GM19438 (cell line): ENCODE measurements at regions not wholly inside any gene's neighbourhood (a gene's known extent, or its start where the extent isn't known, plus 50 kb on each side); places are given as distances from the start of the nearest gene placed in this dataset.

ENCODE experiments used
- ATAC-seq: cut with Tn5 transposase; IDR thresholded peaks from one replicate; pipeline ENCODE4 v1.9.1; 2021; ENCODE audit warnings: low read depth; ENCODE audit not compliant: unreplicated experiment

DNA sequence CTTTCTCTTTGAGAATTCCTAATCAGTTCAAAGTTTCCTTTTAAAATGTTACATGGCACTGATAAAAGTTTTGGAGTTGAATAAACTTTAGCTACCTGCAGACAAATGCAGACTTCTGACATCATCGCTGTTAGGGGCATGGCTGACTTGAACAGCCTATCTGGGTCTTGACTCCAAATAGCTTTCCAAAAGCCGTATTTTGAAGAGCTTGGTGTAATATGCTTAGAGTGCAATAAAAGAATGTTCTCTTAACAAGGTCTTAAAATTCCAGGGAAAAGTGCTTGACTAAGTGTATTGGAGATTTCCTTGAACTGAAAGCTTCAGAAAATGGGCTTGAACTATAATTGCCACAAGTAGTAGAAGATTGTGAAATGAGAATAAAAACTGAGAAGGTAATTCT lies 342.9 kb upstream of the DCC start:
- ATAC-seq = no peak

- no peak for ATAC-seq
Observed at GRCh38 chr18:51998066-51998465, 341.9 kb upstream of the DCC start.

DNA sequence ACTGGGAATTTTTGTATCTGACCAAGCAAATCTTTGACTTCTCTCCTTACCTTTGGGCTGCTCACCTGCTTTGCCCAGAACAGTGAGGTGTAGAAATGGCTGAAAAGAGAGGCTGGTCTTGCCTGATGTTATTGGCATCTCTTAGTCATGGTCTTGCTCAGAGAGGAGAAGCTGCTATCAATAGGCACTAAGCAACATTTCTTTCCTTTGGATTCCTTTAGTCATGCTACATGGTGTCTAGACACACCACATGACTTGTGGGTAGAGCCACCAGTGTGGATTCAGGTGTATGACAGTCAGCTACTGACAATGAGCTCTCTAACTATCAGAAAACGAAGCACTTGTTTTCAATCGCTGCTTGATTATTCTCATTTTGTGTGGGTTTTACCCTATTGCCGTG lies 341.3 kb upstream of the DCC start:
- no peak for ATAC-seq

GRCh38 chr18:51999351-51999750 lies 340.6 kb upstream of the DCC start:
- no peak for ATAC-seq

GRCh38 chr18:52000435-52000834 lies 339.6 kb upstream of the DCC start:
- ATAC-seq = no peak

- no peak for ATAC-seq
Observed at GRCh38 chr18:52001106-52001505, 338.9 kb upstream of the DCC start.

DNA sequence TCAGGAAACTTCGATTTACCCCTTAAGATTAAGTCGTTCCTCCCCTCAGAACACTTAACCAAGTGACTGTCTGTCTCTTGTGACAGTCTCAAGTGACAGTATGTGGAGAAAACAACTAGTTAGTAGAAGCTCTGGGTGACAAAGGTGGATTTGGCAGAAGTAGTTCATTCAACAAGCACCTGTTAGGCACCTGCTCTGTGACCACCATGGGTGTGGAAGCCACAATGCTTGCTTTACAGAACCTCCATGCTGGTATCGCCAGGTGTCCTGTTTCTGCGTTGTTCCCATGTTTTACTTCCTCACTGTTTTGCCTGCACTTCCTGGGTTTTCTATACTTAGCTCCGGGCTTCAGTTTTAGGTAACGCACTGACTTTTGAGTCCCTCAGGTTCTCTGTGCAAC lies 337.4 kb upstream of the DCC start:
- no peak for ATAC-seq

DNA sequence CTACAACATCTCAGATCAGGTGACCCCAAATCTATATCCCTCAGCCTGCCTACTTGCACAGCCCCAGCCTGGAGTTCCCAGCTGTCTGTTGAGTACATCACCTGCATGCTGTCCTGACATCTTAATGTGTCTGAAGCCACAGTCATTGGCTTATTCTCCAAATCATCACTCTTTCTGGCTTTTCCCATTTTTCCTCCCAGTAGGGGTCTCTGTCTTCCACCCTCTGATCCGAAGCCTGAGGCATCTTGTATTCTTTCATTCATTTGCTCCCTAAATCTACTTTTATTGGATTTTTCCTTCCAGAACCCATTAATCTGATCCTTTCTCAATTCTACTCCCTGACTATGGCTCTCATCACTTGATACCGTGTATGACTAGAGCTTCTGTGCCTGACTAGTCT lies 332.9 kb upstream of the DCC start:
- ATAC-seq = no peak

DNA sequence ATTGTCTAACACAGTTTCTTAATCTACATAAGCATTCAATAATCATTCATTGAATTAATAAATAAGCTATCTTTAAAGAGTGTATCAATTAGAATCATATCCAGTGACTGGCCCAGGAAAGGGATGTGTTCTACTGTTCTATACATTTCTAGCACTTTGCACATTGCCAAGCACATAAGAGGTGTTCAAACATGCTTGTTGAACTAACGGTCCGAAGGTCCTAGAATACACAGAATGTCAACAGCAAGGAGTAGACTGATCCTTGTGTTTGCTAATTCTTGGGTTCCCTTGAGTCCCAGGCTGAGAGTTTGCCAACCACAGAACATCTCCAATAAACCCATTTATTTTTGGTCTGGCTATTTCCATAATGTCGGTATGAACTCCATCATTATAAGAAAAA lies 331.7 kb upstream of the DCC start:
- no peak for ATAC-seq

- no peak for ATAC-seq
Observed at GRCh38 chr18:52008736-52009135, 331.3 kb upstream of the DCC start.

DNA sequence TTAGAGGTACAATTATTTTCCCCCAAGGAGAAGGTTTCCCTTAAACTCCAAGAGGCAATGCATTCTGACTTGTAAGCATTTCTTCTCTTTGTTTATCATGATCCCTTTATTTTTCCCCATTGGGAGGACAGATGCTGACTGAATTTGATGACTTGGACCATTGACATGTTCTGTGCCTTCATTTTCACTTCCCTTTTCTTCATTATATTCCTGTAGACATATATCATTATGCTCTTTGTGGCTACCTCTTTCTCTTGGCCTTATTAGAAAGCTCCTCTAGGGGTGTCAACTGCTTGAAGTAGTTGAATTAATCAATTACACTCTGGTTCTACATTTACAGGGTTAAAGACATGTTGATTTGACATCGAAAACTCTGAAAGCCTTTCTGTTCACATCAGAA lies 330.0 kb upstream of the DCC start:
- no peak for ATAC-seq

GRCh38 chr18:52045946-52046675 lies 293.9 kb upstream of the DCC start:
- ATAC-seq = no peak

DNA sequence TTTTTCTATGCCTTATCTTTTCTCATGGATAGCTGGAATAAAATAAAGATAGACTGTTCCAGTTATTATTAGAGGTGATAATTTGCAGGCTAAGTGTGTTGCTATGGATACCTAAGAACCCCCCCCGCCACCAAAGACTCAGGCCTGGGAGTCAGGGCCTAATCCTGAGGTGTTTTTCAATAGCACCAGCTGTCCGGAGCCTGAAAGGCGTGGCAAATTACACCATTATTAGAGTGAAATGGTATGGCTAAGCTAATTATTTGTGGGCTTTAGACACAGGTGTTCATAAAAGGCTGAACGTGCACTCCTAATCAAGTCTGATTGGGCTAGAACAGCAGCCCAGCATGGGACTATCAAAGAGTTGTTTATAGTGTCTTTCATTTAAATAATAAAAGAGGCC lies 293.2 kb upstream of the DCC start:
- no peak for ATAC-seq

DNA sequence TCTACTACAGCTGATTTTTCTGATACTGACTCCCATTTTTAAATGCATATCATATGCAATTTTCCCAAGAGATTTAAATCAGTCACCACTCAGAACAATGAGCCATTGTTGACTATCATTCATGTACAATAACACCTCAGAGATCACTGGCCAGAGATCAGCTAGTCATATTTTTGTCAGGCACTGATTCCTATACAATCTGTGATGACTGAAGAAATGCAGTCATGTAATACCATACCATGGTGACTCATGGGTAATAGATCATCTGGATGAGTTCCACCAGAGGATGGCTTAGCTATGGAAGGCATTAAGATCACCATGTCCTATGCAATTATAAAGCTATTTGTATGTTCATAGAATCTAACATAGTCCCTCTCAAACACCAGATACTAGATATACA lies 285.7 kb upstream of the DCC start:
- no peak for ATAC-seq

DNA sequence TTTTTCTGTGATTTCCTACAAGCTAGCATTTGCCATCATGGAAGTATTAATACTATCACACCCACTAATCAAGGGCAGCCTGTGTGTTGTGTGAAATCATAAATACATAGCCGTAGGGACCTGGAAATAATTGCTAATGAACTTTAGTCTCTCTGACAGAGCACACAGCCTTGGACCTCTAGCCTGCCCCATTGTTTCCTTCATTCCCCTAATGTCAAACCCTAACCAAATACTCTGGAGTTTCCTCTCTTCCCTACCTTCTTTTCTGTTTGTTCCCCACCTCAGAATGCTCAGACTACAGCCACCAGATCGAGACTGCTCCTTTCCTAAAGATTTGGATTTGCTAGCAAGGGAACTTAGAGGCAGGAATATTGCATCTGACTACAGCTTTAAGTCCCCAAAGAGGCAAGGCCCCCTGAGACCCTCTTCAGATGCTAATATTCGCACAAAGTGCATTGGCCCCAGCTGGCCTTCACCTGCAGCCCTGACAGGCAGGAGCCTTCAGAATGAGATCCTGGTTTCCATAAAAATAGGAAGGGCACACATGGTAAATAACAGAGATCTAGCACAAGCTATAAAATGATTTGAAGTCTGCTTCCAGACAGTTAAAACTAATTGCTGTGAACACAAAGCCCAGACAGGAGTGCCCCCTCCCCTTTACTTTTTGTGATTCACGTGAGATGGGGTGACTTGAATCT lies 279.2 kb upstream of the DCC start:
- no peak for ATAC-seq

GRCh38 chr18:52063923-52064322 lies 276.1 kb upstream of the DCC start:
- ATAC-seq = no peak

- no peak for ATAC-seq
Observed at GRCh38 chr18:52069201-52069600, 270.8 kb upstream of the DCC start.

DNA sequence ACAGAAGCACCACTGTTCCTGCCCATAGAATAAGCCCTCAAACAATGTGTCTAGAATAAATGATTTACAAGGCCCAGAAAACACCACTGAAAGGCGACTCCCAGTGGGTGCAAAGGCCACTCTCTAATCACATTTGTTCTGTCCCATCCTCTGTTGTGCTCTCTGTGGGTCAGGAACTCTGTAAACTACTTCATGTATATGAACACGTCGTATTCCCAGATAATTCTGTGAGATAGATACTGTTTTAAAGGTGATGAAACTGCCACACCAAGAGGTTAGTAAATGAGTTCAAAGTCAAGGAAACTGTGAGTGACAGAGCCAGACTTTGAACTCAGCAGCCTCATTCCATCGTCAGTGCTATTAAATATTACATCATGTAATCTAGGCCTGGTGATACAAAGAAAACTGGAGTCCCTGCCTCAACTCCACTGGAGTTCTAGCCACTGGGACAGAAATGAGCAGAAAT lies 269.7 kb upstream of the DCC start:
- no peak for ATAC-seq

GRCh38 chr18:52077251-52077983 lies 262.6 kb upstream of the DCC start:
- no peak for ATAC-seq

DNA sequence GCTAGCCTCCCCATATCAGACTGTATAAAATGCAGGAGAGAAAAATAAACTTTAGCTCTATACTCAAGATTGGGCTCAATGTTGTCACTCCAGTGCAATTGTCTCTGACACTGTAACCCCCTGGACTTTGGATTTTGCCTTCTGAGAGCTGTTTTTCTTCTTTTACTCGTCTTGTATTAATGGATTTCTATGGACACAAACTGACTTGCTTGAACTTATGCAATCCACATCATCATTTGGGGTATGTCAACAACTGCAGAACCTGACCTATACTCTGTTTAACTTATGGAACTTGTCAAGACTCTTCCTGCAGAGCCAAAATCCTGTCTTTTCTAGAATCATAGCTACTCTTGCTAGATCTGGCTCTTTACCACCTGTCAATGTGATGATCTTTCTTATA lies 257.8 kb upstream of the DCC start:
- no peak for ATAC-seq

DNA sequence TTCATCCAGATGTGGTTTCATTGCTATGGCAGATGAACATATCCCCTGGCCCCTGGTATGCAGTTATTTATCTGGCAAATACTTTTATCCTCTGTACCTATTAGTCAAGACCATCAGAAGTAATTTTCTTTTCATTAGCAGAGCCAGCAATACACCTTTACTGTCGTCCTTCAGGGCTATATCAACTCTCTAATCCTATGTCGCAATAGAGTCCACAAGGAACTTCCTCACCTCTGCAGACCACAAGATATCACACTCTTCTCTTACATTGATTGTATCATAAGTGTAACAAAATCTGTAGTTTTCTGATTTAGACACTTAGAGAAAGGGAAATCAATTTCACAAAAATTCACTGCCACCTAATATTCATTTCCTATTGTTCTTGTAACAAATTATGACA lies 252.9 kb upstream of the DCC start:
- ATAC-seq = no peak

DNA sequence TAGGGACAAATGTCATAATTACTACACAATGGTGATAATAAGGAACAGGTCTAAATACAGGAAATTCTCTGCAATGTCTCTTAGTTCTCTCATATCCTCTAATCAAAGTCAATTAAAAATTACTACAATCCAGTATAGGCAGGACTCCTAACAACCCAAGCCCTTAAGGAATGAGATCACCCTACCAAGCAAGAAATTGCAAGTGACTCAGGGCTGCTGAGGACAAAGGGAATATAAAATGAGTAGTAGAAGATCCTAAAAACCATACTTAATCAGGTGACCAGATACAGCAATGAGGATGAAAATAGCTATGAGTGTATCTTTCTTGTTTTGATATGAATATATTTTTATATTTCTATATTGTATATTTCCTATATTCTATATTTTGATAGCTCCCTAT lies 250.0 kb upstream of the DCC start:
- no peak for ATAC-seq
